Heart left ventricle (tissue), 16 donors: ENCODE measurements at regions not wholly inside any gene's neighbourhood (a gene's known extent, or its start where the extent isn't known, plus 50 kb on each side); places are given as distances from the start of the nearest gene placed in this dataset.

Source experiments
- ATAC-seq, 4 donors: fragments of 200-7000 bp; cut with Tn5 transposase; one replicate each; pipeline ENCODE4 v1.9.1; 2020 to 2022; ENCODE audit warnings: moderate library complexity in 4 of 4, mild to moderate bottlenecking in 3 of 4, moderate number of reproducible peaks in 1 of 4
- DNase-seq, 5 donors: peaks; one replicate each; pipeline ENCODE4 v3.0.0-alpha.2; 2020
- H3K27ac ChIP-seq, 12 donors: fragments of 200-600 bp; sonication (generic) in 4 of 12; one replicate each; pipeline versions ENCODE4 v1.5.0 to v1.8.0; 2016 to 2022; ENCODE audit warnings: mild to moderate bottlenecking in 2 of 12
- H3K27me3 ChIP-seq, 9 donors: fragments of 200-600 bp; sonication (generic) in 2 of 9; one replicate each; pipeline versions ENCODE4 v1.5.1 to v1.8.0; 2016 to 2022; ENCODE audit warnings: mild to moderate bottlenecking in 3 of 9
- H3K36me3 ChIP-seq, 9 donors: fragments of 200-600 bp; sonication (generic) in 2 of 9; one replicate each; pipeline versions ENCODE4 v1.5.0 to v1.8.0; 2018 to 2022; ENCODE audit warnings: mild to moderate bottlenecking in 2 of 9
- H3K4me1 ChIP-seq, 12 donors: fragments of 200-600 bp; sonication (generic) in 4 of 12; one replicate each; pipeline versions ENCODE4 v1.5.0 to v1.8.0; 2016 to 2022; ENCODE audit warnings: mild to moderate bottlenecking in 3 of 12
- H3K4me3 ChIP-seq, 12 donors: fragments of 200-600 bp; sonication (generic) in 4 of 12; one replicate each; pipeline versions ENCODE4 v1.5.0 to v1.8.0; 2017 to 2022; ENCODE audit warnings: mild to moderate bottlenecking in 9 of 12, moderate library complexity in 4 of 12
- H3K9me3 ChIP-seq, 12 donors: fragments of 200-600 bp; sonication (generic) in 4 of 12; one replicate each; pipeline versions ENCODE4 v1.5.0 to v1.8.0; 2016 to 2022; ENCODE audit warnings: mild to moderate bottlenecking in 1 of 12
- POLR2A ChIP-seq, 2 donors: fragments of 450-650 bp; IDR thresholded peaks; one replicate each; pipeline ENCODE4 v1.6.1; 2017; ENCODE audit warnings: antibody characterized with exemption in 2 of 2, mild to moderate bottlenecking in 2 of 2, moderate library complexity in 2 of 2
- WGBS, 4 donors: extraction: QIAGEN DNeasy Blood & Tissue Kit in 2 of 4; methylation state at CpG; one replicate each; pipeline versions ENCODE4 v1.1.5 to v1.1.7; 2013 to 2018; 5-methylcytosine and 5-hydroxymethylcytosine counted together
- intact Hi-C, 10 donors: fragments of 100-400 bp; cut with DNase I; formaldehyde crosslinking; loops; one replicate each; pipeline versions ENCODE4 v1.11.1 to v1.14.2; 2022
- TF ChIP-seq, protein P1 (sequence below), 12 donors: fragments of 200-600 bp; sonication (generic) in 4 of 12; IDR thresholded peaks; one replicate each; pipeline versions ENCODE4 v1.5.0 to v1.8.0; 2018 to 2022; ENCODE audit warnings: antibody characterized with exemption in 12 of 12, mild to moderate bottlenecking in 5 of 12
- donor health status: ischemic (EF 13 %, LVEDD 7.1; RV severe dilation, severe dysfunction).
- donor health status: healthy with polysubstance abuse.
- donor health status: DM: no; HTN: yes; CAD: no.
- donor health status: DM: no; HTN: no; CAD: no.
- donor health status: ischemic (EF 25% LVEDD 6.9; RV normal size, moderate dysfunction).
- donor health status: ischemic (EF 25% LVEDD 5.7; RV mildly dilated, moderate dysfunction).
- donor health status: healthy.
- donor health status: DM: yes; HTN: yes; CAD: no.
- donor health status: ischemic (EF 35%, LVEDD 5.7; RV mildly dilated, moderate dysfunction).
- donor health status: nonischemic (EF 11% LVEDD 7.7; RV severe dilation, severe dysfunction).
- donor health status: DM: yes; HTN: yes; CAD: no.
- donor health status: PGD.
- donor health status: ischemic (EF 29% LVEDD 5.4; RV normal size, mild dysfunction).
- donor health status: nonischemic (EF 23%, LVEDD 6.1; RV moderate dilation, normal function).

DNA sequence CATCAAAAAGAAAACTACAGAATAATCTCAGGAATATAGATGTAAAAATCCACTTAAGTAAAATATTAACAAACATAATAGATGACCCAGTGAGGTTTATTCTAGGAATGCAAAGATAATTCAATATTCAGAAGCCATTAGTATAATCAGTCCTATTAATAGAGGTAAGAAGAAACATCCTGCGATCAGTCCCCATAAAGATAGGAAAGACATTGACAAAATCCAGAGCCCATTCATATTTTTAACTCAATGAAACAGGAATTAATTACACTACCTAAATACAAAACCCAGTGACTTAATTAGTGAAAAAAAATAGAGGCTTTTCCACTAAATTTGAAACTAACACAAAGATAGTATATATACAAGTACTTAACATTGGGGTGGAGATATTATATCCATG is 321.4 kb upstream of the INTU start:
- DNase-seq (no peak), ATAC-seq (no peak)
- H3K27ac ChIP-seq = no peak overlapping the region
- intact Hi-C loops = no loop called here
- H3K4me3 ChIP-seq = no peak overlapping the region
- H3K4me1 ChIP-seq = no peaks in the 10 kb centered on the region
- no peak for TF ChIP-seq POLR2A (IDR thresholded peaks at IDR 0.05)
- TF ChIP-seq, protein P1, sequence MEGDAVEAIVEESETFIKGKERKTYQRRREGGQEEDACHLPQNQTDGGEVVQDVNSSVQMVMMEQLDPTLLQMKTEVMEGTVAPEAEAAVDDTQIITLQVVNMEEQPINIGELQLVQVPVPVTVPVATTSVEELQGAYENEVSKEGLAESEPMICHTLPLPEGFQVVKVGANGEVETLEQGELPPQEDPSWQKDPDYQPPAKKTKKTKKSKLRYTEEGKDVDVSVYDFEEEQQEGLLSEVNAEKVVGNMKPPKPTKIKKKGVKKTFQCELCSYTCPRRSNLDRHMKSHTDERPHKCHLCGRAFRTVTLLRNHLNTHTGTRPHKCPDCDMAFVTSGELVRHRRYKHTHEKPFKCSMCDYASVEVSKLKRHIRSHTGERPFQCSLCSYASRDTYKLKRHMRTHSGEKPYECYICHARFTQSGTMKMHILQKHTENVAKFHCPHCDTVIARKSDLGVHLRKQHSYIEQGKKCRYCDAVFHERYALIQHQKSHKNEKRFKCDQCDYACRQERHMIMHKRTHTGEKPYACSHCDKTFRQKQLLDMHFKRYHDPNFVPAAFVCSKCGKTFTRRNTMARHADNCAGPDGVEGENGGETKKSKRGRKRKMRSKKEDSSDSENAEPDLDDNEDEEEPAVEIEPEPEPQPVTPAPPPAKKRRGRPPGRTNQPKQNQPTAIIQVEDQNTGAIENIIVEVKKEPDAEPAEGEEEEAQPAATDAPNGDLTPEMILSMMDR (IDR thresholded peaks at IDR 0.05) = no peak
- WGBS, 4 donors = 50 to 72% (median 60%) methylated on average over 1 of the region's 1 CpG
- H3K27me3 ChIP-seq = no peaks in the 10 kb centered on the region
- H3K36me3 ChIP-seq = no peaks in the 10 kb centered on the region
- peaks cover 0 to 40% (median 15%) of the 10 kb centered on the region in 12 donors for H3K9me3 ChIP-seq

DNA sequence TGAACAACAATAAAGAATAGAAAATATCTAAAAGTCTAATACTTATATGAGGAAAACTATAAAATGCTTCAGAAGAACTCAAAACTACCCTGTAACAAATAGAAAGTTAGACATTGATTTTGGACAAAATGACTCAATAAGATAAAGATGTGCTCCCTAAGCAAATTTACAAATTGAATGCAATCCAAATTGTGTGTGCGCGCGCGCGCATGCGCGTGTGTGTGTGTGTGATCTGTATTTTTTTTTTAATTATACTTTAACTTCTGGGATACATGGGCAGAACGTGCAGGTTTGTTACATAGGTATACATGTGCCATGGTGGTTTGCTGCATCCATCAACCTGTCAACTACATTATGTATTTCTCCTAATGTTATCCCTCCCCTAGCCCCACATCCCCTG is 320.8 kb upstream of the INTU start:
- intact Hi-C loops = no loop called here
- WGBS, 4 donors = 86 to 98% (median 88%) methylated on average over 8 of the region's 8 CpGs
- Histone ChIP-seq H3K27me3 (no peaks in the 10 kb centered on the region), H3K27ac (no peak overlapping the region), H3K4me3 (no peak overlapping the region), H3K9me3 (peaks cover 0 to 44% (median 15%) of the 10 kb centered on the region in 12 donors), H3K4me1 (no peaks in the 10 kb centered on the region), H3K36me3 (no peaks in the 10 kb centered on the region)
- no peak for TF ChIP-seq POLR2A (IDR thresholded peaks at IDR 0.05)
- TF ChIP-seq, protein P1 (IDR thresholded peaks at IDR 0.05) = no peak
- DNase-seq (no peak), ATAC-seq (no peak)

DNA sequence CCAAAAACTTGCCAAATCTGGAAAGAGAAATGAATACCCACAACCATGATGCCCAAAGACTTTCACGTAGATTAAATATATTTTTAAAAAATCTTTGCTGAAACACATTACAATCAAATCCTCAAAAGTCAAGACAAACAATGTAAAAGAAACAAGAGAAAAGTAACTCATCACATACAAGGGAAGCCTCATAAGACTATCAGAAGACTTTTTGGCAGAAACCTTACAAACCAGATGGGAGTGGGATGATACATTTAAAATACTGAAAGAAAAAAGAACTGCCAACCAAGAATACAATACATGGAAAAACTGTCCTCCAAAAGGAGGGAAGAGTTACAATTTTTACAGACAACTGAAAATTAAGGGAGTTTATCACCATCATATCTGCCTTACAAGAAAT is 319.0 kb upstream of the INTU start:
- intact Hi-C loops = no loop called here
- DNase-seq (no peak), ATAC-seq (no peak)
- 82 to 91% (median 89%) methylated on average over 1 of the region's 1 CpG for WGBS, 4 donors
- H3K4me3 ChIP-seq = no peak overlapping the region
- H3K4me1 ChIP-seq = no peaks in the 10 kb centered on the region
- no peaks in the 10 kb centered on the region for H3K27me3 ChIP-seq
- H3K9me3 ChIP-seq = peaks cover 0 to 44% (median 15%) of the 10 kb centered on the region in 12 donors
- TF ChIP-seq, protein P1 (IDR thresholded peaks at IDR 0.05) = no peak
- TF ChIP-seq POLR2A (IDR thresholded peaks at IDR 0.05) = no peak
- H3K36me3 ChIP-seq = no peaks in the 10 kb centered on the region
- H3K27ac ChIP-seq = no peak overlapping the region

DNA sequence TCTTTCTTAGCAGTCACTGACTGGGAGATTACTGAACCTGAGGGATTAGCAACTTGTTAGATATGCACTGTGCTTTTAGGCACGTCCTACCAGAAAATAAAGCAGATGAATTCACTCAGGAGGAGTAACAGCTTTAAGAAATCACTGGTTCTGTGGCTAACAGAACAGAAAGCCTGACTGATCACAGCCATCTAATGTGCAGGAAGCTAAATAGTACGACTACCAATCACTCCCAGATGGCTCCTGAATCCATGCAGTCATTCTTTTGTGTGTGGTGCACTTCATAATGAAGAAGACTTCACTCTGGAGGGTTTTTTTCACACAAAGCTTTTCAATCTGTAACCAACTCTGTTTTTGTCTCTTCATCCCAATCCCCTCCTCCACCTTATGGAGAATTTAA is 305.3 kb upstream of the INTU start:
- no peaks in the 10 kb centered on the region for H3K36me3 ChIP-seq
- TF ChIP-seq POLR2A (IDR thresholded peaks at IDR 0.05) = no peak
- TF ChIP-seq, protein P1 (IDR thresholded peaks at IDR 0.05) = no peak
- DNase-seq (no peak), ATAC-seq (no peak)
- no peak overlapping the region for H3K4me3 ChIP-seq
- no peaks in the 10 kb centered on the region for H3K27me3 ChIP-seq
- intact Hi-C loops = no loop called here
- no peak overlapping the region for H3K27ac ChIP-seq
- no peaks in the 10 kb centered on the region for H3K4me1 ChIP-seq
- WGBS, 4 donors = 16 to 44% (median 28%) methylated on average over 2 of the region's 2 CpGs
- peaks cover 0 to 32% (median 12%) of the 10 kb centered on the region in 12 donors for H3K9me3 ChIP-seq
